ENCODE measurements at regions not wholly inside any gene's neighbourhood (a gene's known extent, or its start where the extent isn't known, plus 50 kb on each side); places are given as distances from the start of the nearest gene placed in this dataset.

DNA sequence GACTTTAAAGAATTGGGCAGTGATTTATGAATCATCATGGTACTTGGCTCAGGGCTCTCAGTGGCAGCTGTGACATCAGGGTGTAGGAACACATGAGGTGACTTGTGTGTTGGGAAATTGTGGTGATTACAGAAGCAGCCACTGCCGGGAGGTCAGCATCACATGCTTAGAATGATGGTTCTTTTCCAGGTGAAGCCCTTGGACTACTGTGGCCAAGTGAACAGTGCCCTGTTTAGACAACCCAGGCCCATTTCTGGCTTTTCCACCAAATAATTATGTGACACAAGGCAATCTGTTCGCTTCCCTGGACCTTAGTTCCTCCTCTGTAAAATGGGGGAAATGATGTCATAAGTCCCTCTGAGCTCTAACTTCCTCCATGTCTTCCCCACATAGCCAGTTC is 139.7 kb upstream of the ROPN1 start:
- Histone ChIP-seq H3K27me3 (no peaks in the 10 kb centered on the region), H3K9me3 (no peaks in the 10 kb centered on the region), H3K4me1 (no peaks in the 10 kb centered on the region), H3K36me3 (no peaks in the 10 kb centered on the region), H3K27ac (no peak overlapping the region), H3K4me3 (no peak overlapping the region)
- WGBS (ENCODE audit: insufficient coverage, low coverage, low lambda C conversion rate, missing lambda C conversion rate): 22% methylated on average over 1 of the region's 2 CpGs
- intact Hi-C loops (cut with DNase I): no loop called here
- ATAC-seq (peak in 2 of 4 donors; percentile 15 to 85), DNase-seq (peak in 1 of 3 donors; percentile 28)
- TF ChIP-seq POLR2A (IDR thresholded peaks at IDR 0.05): no peak
- TF ChIP-seq, protein P1, sequence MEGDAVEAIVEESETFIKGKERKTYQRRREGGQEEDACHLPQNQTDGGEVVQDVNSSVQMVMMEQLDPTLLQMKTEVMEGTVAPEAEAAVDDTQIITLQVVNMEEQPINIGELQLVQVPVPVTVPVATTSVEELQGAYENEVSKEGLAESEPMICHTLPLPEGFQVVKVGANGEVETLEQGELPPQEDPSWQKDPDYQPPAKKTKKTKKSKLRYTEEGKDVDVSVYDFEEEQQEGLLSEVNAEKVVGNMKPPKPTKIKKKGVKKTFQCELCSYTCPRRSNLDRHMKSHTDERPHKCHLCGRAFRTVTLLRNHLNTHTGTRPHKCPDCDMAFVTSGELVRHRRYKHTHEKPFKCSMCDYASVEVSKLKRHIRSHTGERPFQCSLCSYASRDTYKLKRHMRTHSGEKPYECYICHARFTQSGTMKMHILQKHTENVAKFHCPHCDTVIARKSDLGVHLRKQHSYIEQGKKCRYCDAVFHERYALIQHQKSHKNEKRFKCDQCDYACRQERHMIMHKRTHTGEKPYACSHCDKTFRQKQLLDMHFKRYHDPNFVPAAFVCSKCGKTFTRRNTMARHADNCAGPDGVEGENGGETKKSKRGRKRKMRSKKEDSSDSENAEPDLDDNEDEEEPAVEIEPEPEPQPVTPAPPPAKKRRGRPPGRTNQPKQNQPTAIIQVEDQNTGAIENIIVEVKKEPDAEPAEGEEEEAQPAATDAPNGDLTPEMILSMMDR (IDR thresholded peaks at IDR 0.05): no peak

DNA sequence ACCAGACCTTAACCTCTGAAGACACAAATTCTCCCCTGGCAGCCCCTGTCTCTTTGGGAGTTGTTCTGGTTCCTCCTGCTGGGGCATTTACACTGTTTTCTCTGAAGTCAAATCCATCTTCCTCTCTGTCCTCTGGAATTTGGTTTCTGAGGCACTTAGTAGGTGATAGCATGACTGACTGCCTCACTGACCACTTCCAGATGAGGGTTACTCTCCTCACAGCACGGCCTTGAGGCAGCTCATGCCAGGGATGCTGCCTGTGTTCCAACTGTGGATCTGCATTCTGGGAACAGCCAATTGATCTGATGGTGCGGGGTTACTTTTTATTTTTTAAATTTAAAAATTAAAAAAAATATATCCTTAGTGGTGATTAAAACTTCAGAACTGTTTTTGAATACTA is 140.9 kb upstream of the ROPN1 start:
- no peak overlapping the region for H3K27ac ChIP-seq
- ATAC-seq (no peak), DNase-seq (no peak)
- no peak overlapping the region for H3K4me3 ChIP-seq
- 25% methylated on average over 2 of the region's 2 CpGs for WGBS (ENCODE audit: insufficient coverage, low coverage, low lambda C conversion rate, missing lambda C conversion rate)
- no peaks in the 10 kb centered on the region for H3K9me3 ChIP-seq
- intact Hi-C loops (cut with DNase I): no loop called here
- H3K36me3 ChIP-seq: no peaks in the 10 kb centered on the region
- TF ChIP-seq, protein P1 (IDR thresholded peaks at IDR 0.05): no peak
- H3K4me1 ChIP-seq: no peaks in the 10 kb centered on the region
- no peaks in the 10 kb centered on the region for H3K27me3 ChIP-seq

DNA sequence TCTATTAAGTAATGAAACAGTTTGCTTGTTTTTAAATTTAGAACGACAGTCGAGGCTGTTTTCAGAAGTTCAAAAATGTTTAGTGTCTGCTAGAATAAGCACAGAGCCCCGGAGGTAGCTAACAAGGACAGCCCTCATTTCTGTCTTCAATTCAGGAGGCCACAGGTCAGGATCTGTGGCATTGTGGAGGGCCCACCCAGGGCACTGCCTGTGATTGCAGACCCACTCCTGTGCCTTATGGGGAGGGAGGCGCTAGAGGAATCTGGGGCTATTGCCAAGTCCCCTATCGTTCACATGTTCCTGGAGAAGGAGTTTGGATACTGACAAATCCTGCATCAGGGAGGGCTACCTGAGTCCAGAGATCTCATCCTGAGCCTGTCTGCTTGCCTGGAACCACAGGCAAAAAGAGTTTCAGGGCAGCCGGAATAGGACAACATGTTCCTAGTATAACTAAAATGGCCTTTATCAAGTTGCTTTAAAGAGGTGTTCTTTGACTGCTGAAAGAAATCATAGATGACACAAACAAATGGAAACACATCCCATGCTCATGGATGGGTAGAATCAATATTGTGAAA is 141.5 kb upstream of the ROPN1 start:
- Histone ChIP-seq H3K4me1 (no peaks in the 10 kb centered on the region), H3K36me3 (no peaks in the 10 kb centered on the region), H3K27me3 (no peaks in the 10 kb centered on the region), H3K9me3 (no peaks in the 10 kb centered on the region), H3K27ac (no peak overlapping the region), H3K4me3 (no peak overlapping the region)
- TF ChIP-seq POLR2A (IDR thresholded peaks at IDR 0.05): no peak
- TF ChIP-seq, protein P1 (IDR thresholded peaks at IDR 0.05): no peak
- ATAC-seq (no peak), DNase-seq (no peak)
- WGBS (ENCODE audit: insufficient coverage, low coverage, low lambda C conversion rate, missing lambda C conversion rate): 61% methylated on average over 4 of the region's 6 CpGs
- intact Hi-C loops (cut with DNase I): no loop called here

DNA sequence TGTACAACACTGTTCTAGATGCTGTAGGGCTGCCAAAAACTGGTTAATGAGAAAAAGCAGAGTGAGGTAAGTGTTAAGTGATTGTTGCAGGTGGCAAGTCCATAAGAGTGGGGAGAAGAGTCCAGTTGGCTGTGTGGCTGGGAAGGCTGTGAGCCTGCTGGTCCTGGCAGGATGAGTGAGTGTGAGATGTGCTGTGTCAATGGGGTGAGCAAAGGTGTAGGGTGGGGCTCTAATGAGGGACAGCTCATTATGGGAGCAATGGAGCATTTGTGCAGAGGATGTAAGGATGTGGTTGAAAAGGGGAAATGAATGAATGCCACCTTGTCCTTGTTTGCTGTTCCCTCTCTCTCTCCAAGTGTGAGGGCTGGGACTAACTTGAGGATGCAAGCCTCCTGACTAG is 145.3 kb upstream of the ROPN1 start:
- no peaks in the 10 kb centered on the region for H3K36me3 ChIP-seq
- no peaks in the 10 kb centered on the region for H3K9me3 ChIP-seq
- no peak overlapping the region for H3K27ac ChIP-seq
- ATAC-seq: peak in 2 of 4 donors; percentile 36 to 59
- TF ChIP-seq, protein P1 (IDR thresholded peaks at IDR 0.05): no peak
- TF ChIP-seq POLR2A (IDR thresholded peaks at IDR 0.05): no peak
- no peak for DNase-seq
- intact Hi-C loops (cut with DNase I): no loop called here
- H3K4me1 ChIP-seq: no peaks in the 10 kb centered on the region
- no peaks in the 10 kb centered on the region for H3K27me3 ChIP-seq
- no peak overlapping the region for H3K4me3 ChIP-seq

DNA sequence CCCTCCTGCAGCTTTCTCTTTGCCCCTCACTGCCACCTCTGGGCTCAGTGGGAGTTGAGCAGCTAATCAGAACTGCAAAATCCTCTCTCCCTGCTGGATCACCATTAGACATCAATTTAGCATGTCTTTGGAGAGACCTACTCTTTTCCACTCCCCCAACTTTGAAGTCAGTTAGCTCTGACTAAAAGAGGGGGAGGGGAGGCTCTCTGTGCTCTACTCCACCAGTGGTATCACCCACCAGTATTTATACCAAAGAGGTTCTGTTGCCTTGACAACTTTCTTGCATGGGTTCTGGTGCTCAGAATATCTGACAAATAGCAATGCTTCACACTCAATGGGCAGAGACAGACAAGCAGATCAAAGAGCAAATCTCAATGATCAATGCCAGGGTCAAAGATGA is 146.2 kb upstream of the ROPN1 start:
- no peak for ATAC-seq
- intact Hi-C loops (cut with DNase I): no loop called here
- H3K9me3 ChIP-seq: no peaks in the 10 kb centered on the region
- DNase-seq: no peak
- no peak overlapping the region for H3K27ac ChIP-seq
- no peaks in the 10 kb centered on the region for H3K27me3 ChIP-seq
- H3K4me3 ChIP-seq: no peak overlapping the region
- no peaks in the 10 kb centered on the region for H3K4me1 ChIP-seq
- H3K36me3 ChIP-seq: no peaks in the 10 kb centered on the region
- TF ChIP-seq, protein P1 (IDR thresholded peaks at IDR 0.05): no peak
- no peak for TF ChIP-seq POLR2A (IDR thresholded peaks at IDR 0.05)

Data from right lobe of liver (tissue), 6 donors.